ENCODE measurements at regions not wholly inside any gene's neighbourhood (a gene's known extent, or its start where the extent isn't known, plus 50 kb on each side); places are given as distances from the start of the nearest gene placed in this dataset.

- DNase-seq (ENCODE audit: extremely low read depth, low read depth, low spot score), result no peak
These were observed 391.1 kb upstream of the NPVF start for GRCh38 chr7:25619381-25619780.

- DNase-seq (ENCODE audit: extremely low read depth, low read depth, low spot score), result no peak
These were observed 391.9 kb upstream of the NPVF start for GRCh38 chr7:25619963-25620799.

DNA sequence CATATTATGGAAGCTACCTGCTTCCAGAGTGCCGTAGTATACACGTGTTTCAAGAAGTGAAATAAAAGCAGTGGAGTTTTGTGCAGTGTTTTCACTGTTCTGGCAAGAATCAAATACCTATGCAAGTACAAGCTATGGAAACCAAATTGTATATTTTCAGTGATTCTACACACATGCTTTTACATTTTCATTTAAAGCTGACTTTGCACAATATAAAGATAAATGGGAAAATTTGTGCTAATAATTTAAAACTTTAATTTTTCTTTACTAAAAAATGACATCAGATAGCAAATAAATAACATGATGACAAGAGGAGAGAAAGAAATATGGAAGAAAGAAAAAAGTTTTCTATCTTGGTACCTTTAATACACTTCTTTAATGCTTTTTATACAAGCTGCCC lies 393.7 kb upstream of the NPVF start:
- DNase-seq (ENCODE audit: extremely low read depth, low read depth, low spot score), result no peak

DNA sequence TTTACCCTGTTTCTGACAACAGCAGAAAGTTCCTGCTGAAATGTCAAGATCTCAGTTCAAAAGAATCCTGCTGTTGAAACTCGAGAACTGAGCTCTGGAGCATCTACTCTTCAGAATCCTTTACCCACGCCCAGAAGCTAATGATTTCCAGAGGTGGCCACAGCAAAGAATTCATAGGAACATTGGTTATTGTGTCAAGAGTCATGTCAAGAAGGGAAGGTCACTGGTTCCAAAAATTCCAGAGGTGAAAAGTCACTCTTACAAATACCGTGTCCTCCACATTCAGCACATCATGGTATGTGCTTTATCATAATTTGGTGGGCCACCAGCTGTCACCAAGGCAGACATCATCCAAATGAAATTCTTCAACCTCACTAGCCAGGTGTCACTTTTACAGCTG lies 394.4 kb upstream of the NPVF start:
- DNase-seq (ENCODE audit: extremely low read depth, low read depth, low spot score), result no peak

DNA sequence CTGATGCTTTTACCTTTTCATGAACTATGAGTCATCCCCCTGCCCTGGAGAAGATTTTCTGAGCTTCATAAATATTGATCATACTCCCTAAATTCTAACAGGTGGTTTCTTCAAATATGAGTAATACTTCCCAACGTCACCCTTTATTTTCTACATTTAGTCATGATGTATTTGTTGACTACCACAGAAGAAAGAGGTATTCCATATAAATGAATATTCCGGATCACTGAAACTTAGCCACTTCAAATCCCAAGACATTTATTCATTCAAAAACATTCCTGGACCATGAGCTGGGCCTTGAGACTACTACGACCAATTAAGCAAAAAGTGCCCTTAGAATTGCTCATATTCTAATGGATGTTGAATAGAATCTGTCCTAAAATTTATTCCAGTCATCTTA lies 395.8 kb upstream of the NPVF start:
- no peak for DNase-seq (ENCODE audit: extremely low read depth, low read depth, low spot score)

DNA sequence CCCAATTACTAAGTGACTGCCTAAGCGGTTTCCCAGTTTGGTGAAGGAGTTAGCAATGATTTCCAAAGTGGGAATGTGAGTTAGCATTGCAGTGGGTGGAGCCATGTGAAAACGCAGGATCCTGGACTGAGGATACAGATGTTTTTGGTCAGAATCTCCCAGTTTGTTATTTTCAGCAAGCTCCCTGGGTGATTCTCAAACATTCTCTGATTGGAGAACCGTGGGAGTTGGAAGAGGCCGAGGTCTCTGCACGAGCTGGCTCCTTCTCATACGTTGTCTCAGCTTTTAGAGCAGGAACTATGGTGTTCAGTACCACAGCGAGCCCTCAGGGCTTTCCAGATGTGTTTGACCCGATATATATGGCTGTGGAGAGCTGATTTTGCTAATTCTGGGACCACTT lies 396.5 kb upstream of the NPVF start:
- DNase-seq (ENCODE audit: extremely low read depth, low read depth, low spot score), result no peak

DNA sequence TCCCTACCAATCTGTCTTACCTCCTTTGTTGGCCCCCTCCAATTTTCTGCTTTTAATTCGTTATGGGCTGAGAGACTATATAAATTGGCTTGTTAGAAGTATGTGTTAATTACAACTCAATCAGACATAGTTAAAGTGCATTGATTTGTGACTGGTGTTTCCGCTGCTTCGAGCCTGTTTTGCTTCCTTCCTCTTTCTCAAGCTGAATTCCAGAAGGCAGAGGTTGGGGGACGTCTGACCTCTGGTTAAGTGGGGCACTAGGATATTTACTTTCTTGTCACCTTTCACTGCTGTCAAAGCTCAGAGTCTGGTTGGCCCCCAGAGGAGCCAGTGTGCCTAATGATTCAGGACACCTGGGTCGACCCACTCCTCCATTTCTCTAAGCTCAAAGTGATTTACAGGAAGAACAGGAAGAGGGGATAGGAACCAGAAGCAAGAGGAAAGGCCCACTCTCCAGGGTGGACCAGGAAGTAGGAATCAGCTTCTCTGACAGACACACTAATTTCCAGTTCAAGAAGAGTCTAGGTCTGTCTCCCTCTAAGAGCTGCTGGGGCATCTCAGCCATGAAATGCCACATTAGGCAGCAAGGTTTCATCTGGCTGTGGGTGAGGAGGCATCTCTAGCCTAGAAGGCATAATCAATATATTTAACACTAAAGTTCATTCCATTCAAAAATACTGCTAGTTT lies 397.2 kb upstream of the NPVF start:
- DNase-seq (ENCODE audit: extremely low read depth, low read depth, low spot score), result no peak

DNA sequence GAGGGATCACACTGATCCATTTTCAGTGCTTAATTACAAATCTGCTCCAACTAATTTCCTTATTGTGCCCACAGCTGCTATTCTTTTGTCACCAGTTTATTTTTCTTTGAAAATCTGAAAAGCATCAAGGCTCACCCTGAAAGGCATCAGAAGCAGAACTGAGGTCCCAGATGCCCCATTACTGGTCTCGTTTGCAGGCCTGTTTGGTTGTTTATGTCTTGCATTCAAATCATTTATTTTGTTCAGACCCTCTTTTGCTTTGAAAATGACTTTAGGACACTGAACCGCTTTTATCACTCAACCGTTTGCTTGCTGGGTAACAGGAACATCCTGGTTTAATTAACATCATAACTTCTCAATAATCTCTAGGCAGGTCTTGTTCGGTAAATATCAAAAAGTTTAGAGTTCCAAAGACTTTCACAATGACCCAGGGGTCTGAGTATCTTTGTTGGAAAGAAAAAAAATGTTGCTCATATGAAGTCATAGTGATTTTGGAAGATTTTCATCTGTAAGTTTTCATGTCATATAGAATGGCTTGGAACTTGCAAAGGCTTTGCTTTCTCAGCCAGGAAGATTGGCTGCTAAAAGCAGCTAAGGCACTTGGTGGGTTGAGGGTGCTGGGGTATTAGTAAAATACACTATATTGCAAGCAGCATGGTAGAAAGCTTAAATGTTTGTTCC lies 398.3 kb upstream of the NPVF start:
- DNase-seq (ENCODE audit: extremely low read depth, low read depth, low spot score), result no peak

DNA sequence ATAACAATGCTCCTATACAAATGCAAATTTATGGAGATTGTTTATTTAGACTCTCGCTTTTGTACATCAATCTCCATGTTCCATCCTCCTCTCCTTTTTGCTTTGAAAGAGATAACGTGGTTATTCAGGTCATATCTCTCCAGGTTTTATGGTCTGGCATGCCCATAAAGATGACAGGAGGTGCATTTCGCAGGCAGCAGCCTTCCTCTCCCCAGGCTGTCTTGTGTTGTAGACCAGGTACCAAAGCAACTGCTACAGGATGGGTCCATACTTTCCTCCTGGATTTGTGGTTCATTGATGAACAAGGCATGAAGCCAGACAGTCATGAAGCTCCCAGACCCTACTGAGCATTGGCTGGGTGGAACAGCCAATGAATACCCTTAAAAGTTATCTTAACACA lies 400.2 kb upstream of the NPVF start:
- DNase-seq (ENCODE audit: extremely low read depth, low read depth, low spot score), result no peak

GRCh38 chr7:25632616-25633015 lies 404.3 kb upstream of the NPVF start:
- no peak for DNase-seq (ENCODE audit: extremely low read depth, low read depth, low spot score)

DNA sequence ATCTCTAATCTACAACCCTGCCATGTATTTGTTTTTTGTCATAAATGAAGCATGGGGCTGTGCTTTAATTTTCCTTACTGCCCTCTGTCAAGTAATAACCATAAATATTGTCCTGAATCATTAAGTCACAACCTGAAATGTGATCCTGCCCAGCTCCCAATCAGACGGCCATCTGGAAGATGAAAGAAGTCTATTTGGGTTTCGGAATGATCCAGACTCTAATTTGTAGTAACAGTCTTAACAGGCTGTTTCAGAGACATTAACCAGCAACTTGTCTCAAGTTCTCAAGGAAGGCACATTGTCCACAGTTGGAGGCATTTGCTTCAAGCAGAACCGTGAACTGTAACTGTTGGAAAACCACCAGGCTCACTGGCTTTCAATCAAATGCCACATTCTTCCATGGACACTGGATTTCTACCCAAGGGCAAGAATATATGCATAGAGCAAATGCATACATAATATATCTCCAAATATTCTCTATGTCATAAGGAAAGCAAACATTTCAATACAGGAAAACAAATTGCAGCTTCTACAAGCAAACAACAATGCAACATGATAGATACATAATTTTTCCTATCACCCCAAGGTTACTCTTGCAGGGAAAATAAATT lies 405.2 kb upstream of the NPVF start:
- no peak for DNase-seq (ENCODE audit: extremely low read depth, low read depth, low spot score)

DNA sequence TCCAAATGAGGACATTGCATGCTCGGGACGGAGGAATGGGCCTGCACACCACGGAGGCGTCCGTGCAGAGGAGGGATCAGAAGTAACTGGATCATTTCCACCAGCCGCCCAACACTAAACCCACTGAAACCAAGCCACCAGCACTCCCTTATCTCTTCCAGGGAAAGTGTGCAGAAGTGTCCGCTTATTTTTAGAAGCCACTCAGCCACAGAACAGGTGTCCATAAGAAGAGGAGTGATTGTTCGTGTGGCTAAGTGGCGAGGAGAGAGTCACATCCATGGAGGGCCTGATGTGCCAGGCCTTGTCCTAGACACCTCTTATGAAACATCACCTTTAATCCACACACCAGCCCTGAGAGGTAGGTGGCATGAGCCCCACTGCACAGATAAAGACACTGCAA lies 407.9 kb upstream of the NPVF start:
- no peak for DNase-seq (ENCODE audit: extremely low read depth, low read depth, low spot score)

GRCh38 chr7:25636871-25637283 lies 408.6 kb upstream of the NPVF start:
- DNase-seq (ENCODE audit: extremely low read depth, low read depth, low spot score), result no peak

DNA sequence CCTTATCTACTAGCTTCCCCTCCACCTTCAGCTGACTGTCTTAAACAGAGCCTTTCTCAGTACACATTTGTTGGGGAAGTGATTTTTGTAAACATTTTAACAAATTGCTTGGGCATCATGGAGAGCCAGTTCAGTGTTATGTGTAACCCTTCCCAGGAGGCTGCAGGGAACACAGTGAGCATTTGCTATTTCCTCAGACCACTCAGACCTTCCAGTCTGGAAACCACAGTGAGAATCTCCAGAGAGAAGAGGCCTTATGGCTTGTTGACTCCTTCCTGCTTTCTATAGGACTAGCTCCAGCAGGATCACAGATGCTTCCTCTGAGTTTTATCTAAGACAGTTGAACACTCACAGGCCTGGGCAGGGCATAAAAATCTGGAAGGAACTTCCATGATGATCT lies 409.8 kb upstream of the NPVF start:
- no peak for DNase-seq (ENCODE audit: extremely low read depth, low read depth, low spot score)

DNA sequence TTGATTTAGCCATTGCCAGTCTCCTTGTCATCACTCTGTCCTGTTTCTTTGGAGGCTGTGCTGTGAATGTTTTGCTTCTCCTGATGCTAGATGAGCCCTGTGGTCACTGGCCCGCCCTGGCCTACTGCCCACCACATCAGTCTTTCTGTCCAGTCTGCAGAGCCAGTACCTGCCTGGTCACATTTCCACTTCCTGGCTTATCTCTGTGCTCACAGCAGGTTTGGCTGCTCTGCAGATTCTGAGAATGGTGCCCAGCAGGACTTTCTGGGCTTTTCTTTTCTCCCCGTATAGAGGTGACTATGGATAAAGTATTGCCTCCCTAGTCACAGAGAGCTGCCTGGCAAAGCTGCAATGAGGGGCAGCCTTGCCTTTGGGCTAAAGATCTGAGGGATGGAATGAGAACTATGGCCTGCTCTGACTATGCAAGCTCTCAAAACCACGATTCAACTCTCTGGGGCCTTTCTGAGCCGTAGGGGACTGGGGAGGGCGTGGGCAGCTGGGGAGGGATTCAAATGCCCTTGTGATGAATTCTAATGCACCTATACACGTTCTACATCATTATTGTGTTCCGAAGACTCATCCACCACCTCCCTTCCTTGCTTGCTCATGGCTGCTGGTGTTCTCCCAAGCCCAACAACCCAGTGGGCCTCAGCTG lies 410.4 kb upstream of the NPVF start:
- DNase-seq (ENCODE audit: extremely low read depth, low read depth, low spot score), result no peak

DNA sequence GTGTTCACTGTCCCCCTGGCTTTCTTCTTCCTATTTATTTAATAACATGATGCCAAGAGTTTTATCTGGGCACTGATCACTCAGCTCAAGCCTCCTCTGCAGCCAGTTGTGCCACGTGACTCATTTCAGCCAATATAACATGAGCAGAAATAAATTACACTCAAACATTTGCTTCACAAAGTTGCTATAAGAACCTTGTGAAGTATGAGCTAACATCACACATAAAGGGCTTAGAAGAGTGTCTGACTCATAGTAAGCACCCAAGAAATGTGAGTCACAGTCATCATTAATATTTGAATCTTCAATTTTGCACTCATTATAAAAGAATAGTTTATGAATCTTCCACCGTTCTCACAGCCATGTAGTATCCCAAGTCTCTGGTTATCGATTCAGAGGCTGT lies 414.6 kb upstream of the NPVF start:
- DNase-seq (ENCODE audit: extremely low read depth, low read depth, low spot score), result no peak

DNA sequence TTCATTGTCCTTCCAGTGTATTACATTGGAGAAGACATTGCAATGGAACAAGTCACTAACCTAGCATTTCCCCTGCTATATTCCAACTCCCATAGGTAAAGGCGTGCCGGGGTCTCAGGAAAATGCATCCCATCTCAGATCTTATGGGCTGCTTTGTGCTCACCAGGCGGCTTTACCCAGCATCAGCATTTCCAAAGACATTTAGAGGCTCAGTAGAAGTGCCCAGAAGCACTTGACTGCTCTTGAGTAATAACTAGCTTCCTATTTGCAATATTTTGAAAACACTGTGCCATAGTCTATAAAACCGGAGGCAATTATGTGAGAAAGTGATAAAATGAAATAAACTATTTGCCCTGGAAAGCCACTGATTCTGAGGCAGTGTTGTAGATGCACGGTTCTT lies 415.0 kb upstream of the NPVF start:
- DNase-seq (ENCODE audit: extremely low read depth, low read depth, low spot score), result no peak

DNA sequence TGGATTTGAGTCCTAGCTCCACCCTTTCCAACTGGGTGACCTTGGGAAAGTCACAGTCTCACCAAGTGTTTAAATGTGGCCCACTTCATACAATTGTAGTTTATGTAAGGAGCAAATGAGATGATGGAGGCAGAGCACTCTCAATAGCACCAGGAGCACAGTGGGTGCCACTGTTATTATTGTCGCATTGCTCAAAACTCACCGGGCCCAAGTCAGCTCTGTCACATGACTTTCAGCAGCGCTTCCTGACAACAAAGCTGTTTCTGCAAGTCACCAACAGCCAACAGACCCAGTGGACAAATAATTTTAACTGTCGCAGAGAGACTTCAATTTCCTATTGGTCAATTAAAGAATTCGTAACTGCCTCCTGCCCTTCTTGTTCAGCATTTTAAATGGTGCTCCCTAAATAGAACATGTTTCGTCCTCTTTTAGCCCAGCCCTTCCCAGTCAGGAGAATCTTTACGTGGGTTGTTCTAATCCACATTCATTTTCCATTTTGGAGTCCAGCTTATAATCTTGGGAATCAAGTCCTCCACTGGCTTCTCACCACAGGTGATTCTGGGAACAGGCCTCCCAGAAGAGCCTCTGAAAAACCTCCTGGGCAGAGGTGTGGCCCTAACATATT lies 415.6 kb upstream of the NPVF start:
- DNase-seq (ENCODE audit: extremely low read depth, low read depth, low spot score), result no peak

DNA sequence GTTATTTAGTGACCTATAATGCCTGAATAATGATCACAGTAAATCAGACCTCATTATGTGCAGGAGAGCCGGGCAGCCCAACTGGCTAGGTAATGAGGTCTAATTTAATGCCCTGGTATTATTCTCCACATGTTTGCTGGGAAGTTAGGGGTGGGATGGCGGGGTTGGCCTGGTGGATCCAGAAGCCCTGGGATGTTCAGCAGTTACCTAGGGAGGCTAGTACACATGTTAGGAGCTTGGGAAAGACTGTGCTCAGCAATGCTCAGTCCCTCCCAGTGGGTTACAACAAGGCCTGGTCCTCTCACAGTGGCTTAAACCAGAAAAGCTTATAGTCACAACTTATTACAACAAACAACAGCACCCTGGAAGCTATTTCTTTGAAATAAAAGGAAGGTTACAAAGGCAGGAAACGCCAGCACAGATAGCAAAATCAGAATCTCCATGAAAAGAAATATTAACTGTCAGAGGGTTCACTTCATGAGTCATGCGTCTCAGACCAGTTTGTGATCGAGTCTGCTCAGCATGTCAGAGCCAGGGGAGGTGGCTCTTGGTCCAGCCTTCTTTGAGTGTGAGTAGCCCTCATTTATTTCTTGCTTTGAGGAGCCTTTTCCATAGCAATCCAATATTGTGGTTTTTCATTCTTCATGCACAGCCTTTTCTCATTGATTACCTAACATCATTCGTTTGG lies 418.6 kb upstream of the NPVF start:
- DNase-seq (ENCODE audit: extremely low read depth, low read depth, low spot score), result no peak

DNA sequence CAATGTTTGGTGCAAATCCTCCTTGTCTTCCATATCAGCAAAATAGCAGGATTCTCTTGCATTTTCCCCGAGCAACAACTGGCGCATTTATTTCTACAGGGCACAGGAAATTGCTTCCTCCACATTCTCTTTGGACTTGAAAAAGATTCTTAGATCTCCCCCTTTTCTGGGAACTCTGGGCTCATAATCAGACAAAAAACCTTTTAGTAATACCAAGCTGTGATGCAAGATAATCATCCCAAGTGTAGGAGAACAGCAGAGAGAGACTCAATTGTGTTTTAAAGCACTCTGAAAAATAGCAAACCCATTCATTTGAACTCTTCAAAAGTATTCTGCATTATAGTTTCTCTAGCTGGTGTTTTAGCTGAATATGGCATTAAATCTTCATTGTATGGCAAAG lies 419.6 kb upstream of the NPVF start:
- DNase-seq (ENCODE audit: extremely low read depth, low read depth, low spot score), result no peak
